Stimulated activated CD4-positive, alpha-beta T cell treated with anti-CD3 and anti-CD28 coated beads, TNF-alpha, amount 100 ng/mL, for 4 hours (primary cell): ENCODE measurements at regions not wholly inside any gene's neighbourhood (a gene's known extent, or its start where the extent isn't known, plus 50 kb on each side); places are given as distances from the start of the nearest gene placed in this dataset.

Source experiments
- DNase-seq, 3 experiments: peaks; one replicate each; pipeline ENCODE4 v3.0.0-alpha.2; 2020; ENCODE audit warnings: low read depth in 3 of 3

GRCh38 chr4:155564086-155564485 is 102.6 kb upstream of the GUCY1A1 start:
- no peak for DNase-seq

GRCh38 chr4:155559915-155560314 is 106.7 kb upstream of the GUCY1A1 start:
- DNase-seq, result no peak

GRCh38 chr4:155552180-155552579 is 114.5 kb upstream of the GUCY1A1 start:
- no peak for DNase-seq

- no peak for DNase-seq
Observed at GRCh38 chr4:155548173-155548572, 118.5 kb upstream of the GUCY1A1 start.

GRCh38 chr4:155546451-155546850 is 120.2 kb upstream of the GUCY1A1 start:
- no peak for DNase-seq

- no peak for DNase-seq
Observed at GRCh38 chr4:155545456-155545855, 121.2 kb upstream of the GUCY1A1 start.

GRCh38 chr4:155544547-155544946 is 122.1 kb upstream of the GUCY1A1 start:
- DNase-seq, result no peak

GRCh38 chr4:155543126-155543765 is 123.4 kb upstream of the GUCY1A1 start:
- no peak for DNase-seq

- DNase-seq, result no peak
Observed at GRCh38 chr4:155542415-155542814, 124.2 kb upstream of the GUCY1A1 start.

GRCh38 chr4:155541716-155542115 is 124.9 kb upstream of the GUCY1A1 start:
- DNase-seq, result no peak

- DNase-seq, result no peak
Observed at GRCh38 chr4:155540698-155541097, 126.0 kb upstream of the GUCY1A1 start.

GRCh38 chr4:155539746-155540145 is 126.9 kb upstream of the GUCY1A1 start:
- DNase-seq, result no peak

- no peak for DNase-seq
Observed at GRCh38 chr4:155535802-155536454, 130.7 kb upstream of the GUCY1A1 start.

GRCh38 chr4:155532373-155533085 is 134.1 kb upstream of the GUCY1A1 start:
- no peak for DNase-seq

- DNase-seq, result no peak
Observed at GRCh38 chr4:155530857-155531256, 135.8 kb upstream of the GUCY1A1 start.

GRCh38 chr4:155530290-155530689 is 136.4 kb upstream of the GUCY1A1 start:
- DNase-seq, result no peak

GRCh38 chr4:155529716-155530115 is 136.9 kb upstream of the GUCY1A1 start:
- DNase-seq, result no peak

- no peak for DNase-seq
Observed at GRCh38 chr4:155529272-155529671, 137.4 kb upstream of the GUCY1A1 start.

GRCh38 chr4:155526452-155527169 is 140.0 kb upstream of the GUCY1A1 start:
- no peak for DNase-seq

GRCh38 chr4:155524926-155525455 is 141.7 kb upstream of the GUCY1A1 start:
- DNase-seq, result no peak

GRCh38 chr4:155523358-155523757 is 143.3 kb upstream of the GUCY1A1 start:
- no peak for DNase-seq

- DNase-seq, result no peak
Observed at GRCh38 chr4:155522201-155522600, 144.4 kb upstream of the GUCY1A1 start.
